Trophoblast cell (in vitro differentiated cells and primary cell): ENCODE measurements at regions not wholly inside any gene's neighbourhood (a gene's known extent, or its start where the extent isn't known, plus 50 kb on each side); places are given as distances from the start of the nearest gene placed in this dataset.

Source experiments
- DNase-seq, 2 donors: peaks; one replicate each; pipeline ENCODE4 v3.0.0-alpha.2; 2016
- H2AFZ ChIP-seq: 2 replicates; pipeline ENCODE4 v1.6.1; 2013; ENCODE audit warnings: low read length, moderate library complexity, mild to moderate bottlenecking; ENCODE audit not compliant: insufficient read depth, poor library complexity
- H2AK5ac ChIP-seq: 2 replicates; pipeline ENCODE4 v1.6.1; 2013; ENCODE audit warnings: mild to moderate bottlenecking, low read length
- H2BK120ac ChIP-seq: 2 replicates; pipeline ENCODE4 v1.6.1; 2013; ENCODE audit warnings: low read length, mild to moderate bottlenecking, moderate library complexity; ENCODE audit not compliant: insufficient read depth, poor library complexity
- H2BK12ac ChIP-seq: 2 replicates; pipeline ENCODE4 v1.6.1; 2013; ENCODE audit warnings: mild to moderate bottlenecking, low read length, moderate library complexity
- H2BK5ac ChIP-seq: 2 replicates; pipeline ENCODE4 v1.6.1; 2013; ENCODE audit warnings: low read length, low read depth, moderate library complexity, mild to moderate bottlenecking; ENCODE audit not compliant: poor library complexity
- H3K14ac ChIP-seq: 2 replicates; pipeline ENCODE4 v1.6.1; 2013; ENCODE audit warnings: mild to moderate bottlenecking, low read length
- H3K18ac ChIP-seq: 2 replicates; pipeline ENCODE4 v1.6.1; 2013; ENCODE audit warnings: mild to moderate bottlenecking, low read length
- H3K23ac ChIP-seq: 2 replicates; pipeline ENCODE4 v1.6.1; 2013; ENCODE audit warnings: low read length
- H3K27ac ChIP-seq: 2 replicates; pipeline ENCODE4 v1.5.1; 2013; ENCODE audit warnings: low read depth, mild to moderate bottlenecking, inconsistent platforms, low read length, moderate library complexity
- H3K27me3 ChIP-seq: 2 replicates; pipeline ENCODE4 v1.6.1; 2013; ENCODE audit warnings: inconsistent platforms, mild to moderate bottlenecking, low read length, moderate library complexity; ENCODE audit not compliant: insufficient read depth
- H3K36me3 ChIP-seq, 2 experiments: 1 replicate in 1 of 2; 2 replicates in 1 of 2; pipeline ENCODE4 v1.6.1; 2013; ENCODE audit warnings: low read length in 2 of 2, mild to moderate bottlenecking in 2 of 2, moderate library complexity in 1 of 2; ENCODE audit not compliant: insufficient read depth in 2 of 2, control insufficient read depth in 1 of 2
- H3K4ac ChIP-seq: 2 replicates; pipeline ENCODE4 v1.6.1; 2013; ENCODE audit warnings: low read depth, mild to moderate bottlenecking, low read length, moderate library complexity
- H3K4me1 ChIP-seq, 2 experiments: 1 replicate in 1 of 2; 2 replicates in 1 of 2; pipeline ENCODE4 v1.6.1; 2013; ENCODE audit warnings: low read length in 2 of 2, mild to moderate bottlenecking in 2 of 2, moderate library complexity in 1 of 2; ENCODE audit not compliant: insufficient read depth in 2 of 2, control insufficient read depth in 1 of 2
- H3K4me2 ChIP-seq: 2 replicates; pipeline ENCODE4 v1.6.1; 2013; ENCODE audit warnings: inconsistent platforms, mild to moderate bottlenecking, low read length, moderate library complexity
- H3K4me3 ChIP-seq: 2 replicates; pipeline ENCODE4 v1.5.1; 2013; ENCODE audit warnings: mild to moderate bottlenecking, low read depth, low read length, inconsistent platforms
- H3K79me1 ChIP-seq: one replicate; pipeline ENCODE4 v1.6.1; 2013; ENCODE audit warnings: low read length
- H3K79me2 ChIP-seq: 2 replicates; pipeline ENCODE4 v1.6.1; 2013; ENCODE audit warnings: low read length, mild to moderate bottlenecking; ENCODE audit not compliant: control insufficient read depth, insufficient read depth, poor library complexity
- H3K9ac ChIP-seq: 2 replicates; pipeline ENCODE4 v1.6.1; 2013; ENCODE audit warnings: mild to moderate bottlenecking, low read length
- H3K9me3 ChIP-seq: 2 replicates; pipeline ENCODE4 v1.6.1; 2013; ENCODE audit warnings: low read depth, mild to moderate bottlenecking, control low read depth, inconsistent platforms, low read length; ENCODE audit not compliant: insufficient read depth
- H4K12ac ChIP-seq: 2 replicates; pipeline ENCODE4 v1.6.1; 2013; ENCODE audit warnings: low read depth, mild to moderate bottlenecking, low read length, moderate library complexity
- H4K8ac ChIP-seq: 2 replicates; pipeline ENCODE4 v1.6.1; 2013; ENCODE audit warnings: low read depth, mild to moderate bottlenecking, low read length, moderate library complexity
- H4K91ac ChIP-seq: one replicate; pipeline ENCODE4 v1.6.1; 2013; ENCODE audit warnings: low read depth, mild to moderate bottlenecking, low read length, moderate library complexity
- WGBS: extraction: QIAGEN DNeasy Blood & Tissue Kit; methylation state at CpG from one replicate; pipeline ENCODE4 v1.1.7; 2013; ENCODE audit warnings: missing lambda C conversion rate; ENCODE audit not compliant: insufficient read length, insufficient coverage; ENCODE audit errors: extremely low coverage; 5-methylcytosine and 5-hydroxymethylcytosine counted together

DNA sequence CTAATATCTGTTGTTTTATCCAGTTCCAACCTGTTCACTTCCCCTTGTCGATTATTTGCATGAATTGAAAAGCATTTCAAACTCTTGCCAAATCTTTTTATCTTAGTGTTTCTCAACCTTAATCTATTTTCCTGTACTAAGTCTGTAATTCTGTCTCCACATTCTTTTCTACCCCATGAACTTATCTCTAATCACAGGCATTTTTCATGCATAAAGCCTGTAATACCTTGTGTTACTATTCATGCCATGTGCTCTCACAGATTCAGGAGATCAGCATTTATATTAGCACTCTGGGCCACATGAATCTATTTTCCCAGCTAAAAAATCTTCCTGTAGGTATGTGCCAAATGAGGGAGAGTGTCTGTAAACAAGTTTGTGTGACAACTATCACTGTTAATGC is 1360.9 kb downstream of the STIM2 start:
- no peak overlapping the region for H2BK12ac ChIP-seq
- H3K14ac ChIP-seq = no peak overlapping the region

DNA sequence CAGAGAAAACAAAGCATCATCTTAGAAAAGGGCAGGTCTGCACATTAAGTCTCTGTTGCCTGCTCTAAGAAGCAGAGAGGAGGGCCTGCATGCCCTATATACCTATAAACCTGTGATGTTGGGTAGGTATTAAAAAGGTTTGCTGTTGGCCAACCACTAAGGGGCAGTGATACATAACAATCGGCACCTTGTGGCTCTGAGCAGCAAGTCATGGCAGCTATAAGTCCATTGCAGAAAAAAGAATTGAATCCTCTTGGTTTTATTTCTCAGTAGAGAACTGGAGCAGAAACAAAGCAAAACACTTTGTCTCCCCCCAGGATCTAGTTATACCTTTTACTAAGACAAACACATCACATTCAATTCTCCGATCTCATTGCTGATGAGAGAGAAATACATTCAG is 1364.4 kb downstream of the STIM2 start:
- Histone ChIP-seq H3K9ac (no peak overlapping the region), H3K4me3 (no peak overlapping the region), H2BK5ac (no peak overlapping the region), H3K79me1 (peaks cover 9% of the 10 kb centered on the region), H3K27me3 (no peaks in the 10 kb centered on the region), H4K8ac (no peak overlapping the region), H4K91ac (no peak overlapping the region), H3K9me3 (no peaks in the 10 kb centered on the region), H2AK5ac (no peak overlapping the region), H3K4me2 (no peak overlapping the region), H3K23ac (no peak overlapping the region), H3K18ac (no peak overlapping the region), H3K27ac (no peak overlapping the region), H3K14ac (no peak overlapping the region), H3K79me2 (no peaks in the 10 kb centered on the region), H3K4me1 (peaks cover 0 to 5% of the 10 kb centered on the region in 2 experiments), H4K12ac (no peak overlapping the region), H3K36me3 (no peaks in the 10 kb centered on the region), H2BK120ac (no peak overlapping the region), H3K4ac (no peak overlapping the region), H2BK12ac (no peak overlapping the region), H2AFZ (no peak overlapping the region)
- WGBS = no CpG with 5 or more reads among the region's 2 CpGs
- no peak for DNase-seq

More for the DNA sequence above, 1360.9 kb downstream of the STIM2 start:
- Histone ChIP-seq H3K4ac (no peak overlapping the region), H3K9ac (no peak overlapping the region), H4K91ac (no peak overlapping the region), H3K4me2 (no peak overlapping the region), H3K36me3 (no peaks in the 10 kb centered on the region), H3K79me1 (no peaks in the 10 kb centered on the region), H2BK120ac (no peak overlapping the region), H4K8ac (no peak overlapping the region), H2AK5ac (no peak overlapping the region), H2AFZ (no peak overlapping the region), H3K18ac (no peak overlapping the region), H2BK5ac (no peak overlapping the region), H3K9me3 (no peaks in the 10 kb centered on the region), H3K27ac (no peak overlapping the region), H3K4me3 (no peak overlapping the region), H3K79me2 (no peaks in the 10 kb centered on the region), H3K23ac (no peak overlapping the region), H3K27me3 (no peaks in the 10 kb centered on the region), H3K4me1 (no peaks in the 10 kb centered on the region), H4K12ac (no peak overlapping the region)
- peak in 1 of 2 donors; percentile 42 for DNase-seq
- no CpG with 5 or more reads among the region's 1 CpG for WGBS

DNA sequence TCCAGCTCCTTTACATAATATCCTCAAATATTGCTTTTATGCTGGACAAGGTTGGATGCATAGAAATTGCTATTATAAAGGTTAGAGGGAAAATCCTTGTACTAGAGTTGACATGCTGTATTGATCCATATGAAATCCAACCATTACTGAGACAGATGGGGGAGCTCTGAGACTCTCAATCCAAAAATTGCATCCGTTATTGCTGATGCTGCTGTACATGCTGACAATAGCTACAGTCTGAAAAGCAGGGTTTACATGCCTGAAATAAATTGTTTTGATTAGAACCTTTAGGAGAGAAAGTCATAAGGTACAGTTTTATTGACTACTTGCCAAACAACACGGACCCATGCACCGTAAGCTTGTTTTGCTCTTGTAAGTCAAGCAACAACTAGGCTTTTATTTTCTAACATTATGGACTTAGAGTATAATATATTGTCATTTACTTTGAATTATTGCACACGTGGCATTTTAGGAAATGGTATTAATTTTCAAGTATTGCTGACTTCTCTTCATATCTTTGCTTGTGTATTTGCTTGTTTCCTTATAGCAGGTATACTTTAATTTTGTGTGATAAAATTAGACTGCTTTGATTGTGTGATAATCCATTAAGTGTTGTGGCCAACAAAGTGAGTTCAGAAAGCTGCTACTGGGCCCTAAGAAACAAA is 1365.2 kb downstream of the STIM2 start:
- Histone ChIP-seq H3K14ac (no peak overlapping the region), H3K9me3 (no peaks in the 10 kb centered on the region), H3K23ac (no peak overlapping the region), H2BK120ac (no peak overlapping the region), H3K79me1 (peaks cover 10% of the 10 kb centered on the region), H2BK12ac (no peak overlapping the region), H3K4me2 (no peak overlapping the region), H3K27ac (no peak overlapping the region), H4K91ac (no peak overlapping the region), H3K79me2 (no peaks in the 10 kb centered on the region), H3K4ac (no peak overlapping the region), H2BK5ac (no peak overlapping the region), H3K9ac (no peak overlapping the region), H2AK5ac (no peak overlapping the region), H3K36me3 (no peaks in the 10 kb centered on the region), H3K18ac (no peak overlapping the region), H3K27me3 (no peaks in the 10 kb centered on the region), H3K4me1 (peaks cover 0 to 6% of the 10 kb centered on the region in 2 experiments), H2AFZ (no peak overlapping the region), H4K12ac (no peak overlapping the region), H3K4me3 (no peak overlapping the region), H4K8ac (no peak overlapping the region)
- WGBS = no CpG with 5 or more reads among the region's 4 CpGs
- no peak for DNase-seq

DNA sequence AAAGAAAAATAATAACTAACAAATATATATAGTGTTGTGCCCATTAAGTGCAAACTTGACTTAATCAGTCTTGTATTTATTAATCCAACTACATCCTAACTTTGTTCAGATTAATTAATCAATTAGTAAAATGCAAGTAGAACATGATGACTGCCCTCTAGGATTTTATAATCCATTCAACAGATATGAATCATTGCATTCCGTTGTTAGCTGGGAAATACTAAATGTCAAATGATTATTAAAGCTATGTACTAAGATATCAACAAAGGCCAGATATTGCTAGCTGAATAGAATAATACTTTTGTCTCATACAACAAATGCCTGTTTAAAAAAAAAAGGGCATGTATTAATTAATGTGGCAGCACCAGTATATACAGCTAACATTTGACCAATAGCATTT is 1366.3 kb downstream of the STIM2 start:
- H4K91ac ChIP-seq = no peak overlapping the region
- WGBS = no CpG with 5 or more reads among the region's 1 CpG
- no peak overlapping the region for H2BK12ac ChIP-seq
- H3K36me3 ChIP-seq = no peaks in the 10 kb centered on the region
- no peaks in the 10 kb centered on the region for H3K79me2 ChIP-seq
- H4K12ac ChIP-seq = no peak overlapping the region
- no peak overlapping the region for H2AFZ ChIP-seq
- H4K8ac ChIP-seq = no peak overlapping the region
- no peaks in the 10 kb centered on the region for H3K9me3 ChIP-seq
- DNase-seq = no peak
- no peak overlapping the region for H3K14ac ChIP-seq
- no peaks in the 10 kb centered on the region for H3K27me3 ChIP-seq
- no peak overlapping the region for H3K23ac ChIP-seq
- no peak overlapping the region for H2BK5ac ChIP-seq
- no peak overlapping the region for H2BK120ac ChIP-seq
- no peak overlapping the region for H2AK5ac ChIP-seq
- no peak overlapping the region for H3K27ac ChIP-seq
- peaks cover 14% of the 10 kb centered on the region for H3K79me1 ChIP-seq
- no peak overlapping the region for H3K18ac ChIP-seq
- H3K4ac ChIP-seq = no peak overlapping the region
- peaks cover 0 to 6% of the 10 kb centered on the region in 2 experiments for H3K4me1 ChIP-seq
- H3K4me3 ChIP-seq = no peak overlapping the region
- no peak overlapping the region for H3K4me2 ChIP-seq
- no peak overlapping the region for H3K9ac ChIP-seq
